Stomach (tissue), 4 donors: ENCODE measurements at regions not wholly inside any gene's neighbourhood (a gene's known extent, or its start where the extent isn't known, plus 50 kb on each side); places are given as distances from the start of the nearest gene placed in this dataset.

Source experiments
- CTCF ChIP-seq, 7 experiments: fragments of 450-650 bp in 4 of 7; fragments of 200-600 bp in 3 of 7; sonication (generic) in 3 of 7; IDR thresholded peaks; one replicate each; pipeline ENCODE4 v1.5.1; 2016 to 2019; ENCODE audit warnings: antibody characterized with exemption in 7 of 7, control low read depth in 2 of 7, mild to moderate bottlenecking in 1 of 7
- POLR2AphosphoS5 ChIP-seq, 3 donors: sonication (generic); formaldehyde crosslinking; IDR thresholded peaks; one replicate each; pipeline ENCODE4 v1.6.1; 2016; ENCODE audit warnings: antibody characterized with exemption in 3 of 3

GRCh38 chr11:27910186-27910931 lies 197.6 kb downstream of the KIF18A start:
- TF ChIP-seq POLR2AphosphoS5 (IDR thresholded peaks at IDR 0.05), result no peak
- TF ChIP-seq CTCF (IDR thresholded peaks at IDR 0.05), result no peak
